Left lobe of liver (tissue), 2 donors: ENCODE measurements at regions not wholly inside any gene's neighbourhood (a gene's known extent, or its start where the extent isn't known, plus 50 kb on each side); places are given as distances from the start of the nearest gene placed in this dataset.
A peak's percentile ranks its signal among the peaks of the same experiment; 100 is the strongest.

Experiments used
- ATAC-seq: fragments of 200-7000 bp; cut with Tn5 transposase; one replicate; pipeline ENCODE4 v1.9.1; 2020; ENCODE audit warnings: mild to moderate bottlenecking, moderate library complexity
- DNase-seq: peaks from one replicate; pipeline ENCODE4 v3.0.0-alpha.2; 2020; ENCODE audit warnings: low spot score
- donor health status: DM: no; HTN: no; CAD: no; lungs with moderate emphysema.
- donor health status: DM: no; HTN: yes; CAD: no.

GRCh38 chr4:122203407-122203806 is 51.3 kb downstream of the BLTP1 start:
- no peak for ATAC-seq
- DNase-seq = no peak

GRCh38 chr4:122205687-122206086 is 53.6 kb downstream of the BLTP1 start:
- peak; percentile 67 for ATAC-seq
- no peak for DNase-seq

GRCh38 chr4:122212880-122213279 is 60.7 kb downstream of the BLTP1 start:
- DNase-seq (no peak), ATAC-seq (no peak)

GRCh38 chr4:122218762-122219161 is 66.6 kb downstream of the BLTP1 start:
- DNase-seq (no peak), ATAC-seq (no peak)

GRCh38 chr4:122219356-122219755 is 67.2 kb downstream of the BLTP1 start:
- DNase-seq (no peak), ATAC-seq (no peak)

GRCh38 chr4:122221322-122221721 is 69.2 kb downstream of the BLTP1 start:
- no peak for DNase-seq
- no peak for ATAC-seq

- no peak for DNase-seq
- no peak for ATAC-seq
Measured at GRCh38 chr4:122224348-122224747, 72.2 kb downstream of the BLTP1 start.

GRCh38 chr4:122227202-122227601 is 75.1 kb downstream of the BLTP1 start:
- ATAC-seq (no peak), DNase-seq (no peak)

- DNase-seq (no peak), ATAC-seq (peak; percentile 89)
Measured at GRCh38 chr4:122229857-122230256, 77.7 kb downstream of the BLTP1 start.

GRCh38 chr4:122232633-122233032 is 80.5 kb downstream of the BLTP1 start:
- ATAC-seq = no peak
- no peak for DNase-seq

GRCh38 chr4:122234686-122235085 is 82.6 kb downstream of the BLTP1 start:
- ATAC-seq (no peak), DNase-seq (no peak)

GRCh38 chr4:122243785-122244184 is 91.7 kb downstream of the BLTP1 start:
- DNase-seq (no peak), ATAC-seq (no peak)

- no peak for DNase-seq
- no peak for ATAC-seq
Measured at GRCh38 chr4:122244764-122245163, 92.6 kb downstream of the BLTP1 start.

- ATAC-seq (no peak), DNase-seq (no peak)
Measured at GRCh38 chr4:122246551-122246950, 94.4 kb downstream of the BLTP1 start.

GRCh38 chr4:122249357-122249756 is 97.2 kb downstream of the BLTP1 start:
- DNase-seq (no peak), ATAC-seq (peak; percentile 96)

- DNase-seq (no peak), ATAC-seq (no peak)
Measured at GRCh38 chr4:122252584-122252983, 100.5 kb downstream of the BLTP1 start.

- no peak for DNase-seq
- ATAC-seq = no peak
Measured at GRCh38 chr4:122259849-122260248, 107.7 kb downstream of the BLTP1 start.

GRCh38 chr4:122276359-122276758 is 102.5 kb upstream of the ADAD1 start:
- no peak for ATAC-seq

GRCh38 chr4:122278976-122279375 is 99.8 kb upstream of the ADAD1 start:
- ATAC-seq = peak; percentile 36
- DNase-seq = no peak

More at GRCh38 chr4:122276359-122276758, 102.5 kb upstream of the ADAD1 start:
- DNase-seq = no peak

- ATAC-seq = no peak
- no peak for DNase-seq
Measured at GRCh38 chr4:122279670-122280069, 99.1 kb upstream of the ADAD1 start.

GRCh38 chr4:122285285-122285684 is 93.5 kb upstream of the ADAD1 start:
- no peak for DNase-seq
- ATAC-seq = no peak

GRCh38 chr4:122293374-122294365 is 85.1 kb upstream of the ADAD1 start:
- DNase-seq (no peak), ATAC-seq (no peak)

GRCh38 chr4:122297694-122298093 is 81.1 kb upstream of the ADAD1 start:
- DNase-seq = no peak
- no peak for ATAC-seq
